OCI-LY3 (cell line): ENCODE measurements at regions not wholly inside any gene's neighbourhood (a gene's known extent, or its start where the extent isn't known, plus 50 kb on each side); places are given as distances from the start of the nearest gene placed in this dataset.

Experiments used
- H2AFZ ChIP-seq: fragments of 200-600, 300-600 bp; shearing (Covaris generic); 2 replicates; pipeline ENCODE4 v1.6.0; 2014; ENCODE audit warnings: antibody characterized with exemption, low read depth, low read length
- H3K27ac ChIP-seq: fragments of 200-600, 300-600 bp; sonication (generic); 2 replicates; pipeline ENCODE4 v1.5.1; 2014; ENCODE audit warnings: mild to moderate bottlenecking, low read length, moderate library complexity, mixed read lengths
- H3K27me3 ChIP-seq: fragments of 200-600, 300-600 bp; sonication (generic); 2 replicates; pipeline ENCODE4 v1.6.1; 2014; ENCODE audit warnings: low read depth, low read length, mixed read lengths
- H3K36me3 ChIP-seq: fragments of 200-600, 300-600 bp; sonication (generic); replicated peaks from 2 replicates; pipeline ENCODE3; 2014; ENCODE audit warnings: low read depth, low read length, mixed read lengths
- H3K4me1 ChIP-seq: fragments of 300-600, 200-600 bp; sonication (generic); 2 replicates; pipeline ENCODE4 v1.6.1; 2014; ENCODE audit warnings: low read length, mixed read lengths
- H3K4me2 ChIP-seq: fragments of 200-600, 300-600 bp; sonication (generic); 2 replicates; pipeline ENCODE4 v1.6.1; 2014; ENCODE audit warnings: low read length, mixed read lengths
- H3K4me3 ChIP-seq: fragments of 300-600, 200-600 bp; sonication (generic); 2 replicates; pipeline ENCODE4 v1.5.1; 2014; ENCODE audit warnings: antibody characterized with exemption, mild to moderate bottlenecking, low read length, moderate library complexity
- H3K79me2 ChIP-seq: fragments of 300-600, 200-600 bp; shearing (Covaris generic); 2 replicates; pipeline ENCODE4 v1.6.1; 2014; ENCODE audit warnings: mild to moderate bottlenecking, low read length, mixed read lengths
- H3K9ac ChIP-seq: fragments of 300-600, 200-600 bp; shearing (Covaris generic); 2 replicates; pipeline ENCODE4 v1.6.0; 2014; ENCODE audit warnings: mild to moderate bottlenecking, low read length, moderate library complexity
- H3K9me3 ChIP-seq: fragments of 200-600, 300-600 bp; shearing (Covaris generic); 2 replicates; pipeline ENCODE4 v1.6.1; 2014; ENCODE audit warnings: low read length, mixed read lengths; ENCODE audit not compliant: insufficient read depth
- H4K20me1 ChIP-seq: fragments of 200-600, 300-600 bp; sonication (generic); 2 replicates; pipeline ENCODE4 v1.6.1; 2016; ENCODE audit warnings: low read length, mixed read lengths; ENCODE audit not compliant: insufficient read depth
- EZH2phosphoT487 ChIP-seq: fragments of 200-600 bp; shearing (Covaris generic); IDR thresholded peaks from 2 replicates; pipeline ENCODE4 v1.6.1; 2018; ENCODE audit warnings: antibody characterized with exemption, mixed run types, low read depth
- TF ChIP-seq, protein P1 (sequence below): fragments of 200-600, 300-600 bp; sonication (generic); IDR thresholded peaks from 2 replicates; pipeline ENCODE4 v1.5.1; 2014; ENCODE audit warnings: antibody characterized with exemption, low read length, low read depth

DNA sequence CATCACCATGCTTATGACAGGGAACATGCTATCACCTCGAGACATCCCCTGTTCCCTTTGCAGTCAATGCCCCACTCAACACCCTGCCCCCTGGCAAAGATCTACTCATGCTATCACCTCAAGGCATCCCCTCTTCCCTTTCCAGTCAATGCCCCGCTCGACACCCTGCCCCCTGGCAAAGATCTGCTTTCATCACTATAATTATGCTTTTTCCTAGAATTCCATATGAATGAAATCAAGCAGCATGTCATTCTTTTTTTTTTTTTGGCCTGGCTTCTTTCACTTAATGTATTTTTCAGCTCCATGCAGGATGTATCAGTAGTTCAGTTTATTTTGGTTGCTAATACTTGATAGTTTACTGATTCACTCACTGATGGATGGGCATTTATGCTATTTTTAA is 554.9 kb downstream of the CDH26 start:
- Histone ChIP-seq H3K4me2 (no peak overlapping the region), H3K27ac (no peak overlapping the region)
- TF ChIP-seq, protein P1, sequence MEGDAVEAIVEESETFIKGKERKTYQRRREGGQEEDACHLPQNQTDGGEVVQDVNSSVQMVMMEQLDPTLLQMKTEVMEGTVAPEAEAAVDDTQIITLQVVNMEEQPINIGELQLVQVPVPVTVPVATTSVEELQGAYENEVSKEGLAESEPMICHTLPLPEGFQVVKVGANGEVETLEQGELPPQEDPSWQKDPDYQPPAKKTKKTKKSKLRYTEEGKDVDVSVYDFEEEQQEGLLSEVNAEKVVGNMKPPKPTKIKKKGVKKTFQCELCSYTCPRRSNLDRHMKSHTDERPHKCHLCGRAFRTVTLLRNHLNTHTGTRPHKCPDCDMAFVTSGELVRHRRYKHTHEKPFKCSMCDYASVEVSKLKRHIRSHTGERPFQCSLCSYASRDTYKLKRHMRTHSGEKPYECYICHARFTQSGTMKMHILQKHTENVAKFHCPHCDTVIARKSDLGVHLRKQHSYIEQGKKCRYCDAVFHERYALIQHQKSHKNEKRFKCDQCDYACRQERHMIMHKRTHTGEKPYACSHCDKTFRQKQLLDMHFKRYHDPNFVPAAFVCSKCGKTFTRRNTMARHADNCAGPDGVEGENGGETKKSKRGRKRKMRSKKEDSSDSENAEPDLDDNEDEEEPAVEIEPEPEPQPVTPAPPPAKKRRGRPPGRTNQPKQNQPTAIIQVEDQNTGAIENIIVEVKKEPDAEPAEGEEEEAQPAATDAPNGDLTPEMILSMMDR: no peak
- no peak for TF ChIP-seq EZH2phosphoT487

DNA sequence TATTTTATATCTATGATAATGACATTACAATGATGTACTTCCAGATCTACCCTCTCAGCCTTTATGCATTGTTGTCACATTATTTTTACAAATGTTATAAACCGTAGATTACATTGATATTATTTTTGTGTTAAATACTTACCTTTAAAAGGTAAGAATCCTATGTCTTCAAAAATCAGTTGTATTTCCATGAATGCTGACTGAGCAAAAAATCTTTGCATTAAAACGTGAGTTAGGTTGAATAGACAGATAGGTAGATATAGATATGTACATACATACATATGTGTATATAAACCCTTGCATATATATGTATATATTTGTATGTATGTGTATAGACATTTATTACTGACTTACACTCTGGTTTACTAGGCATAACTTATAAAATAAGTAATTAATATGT is 558.2 kb downstream of the CDH26 start:
- Histone ChIP-seq H3K36me3 (no peaks in the 10 kb centered on the region), H3K27me3 (0 out of 2 replicates have a peak, but pooled peaks cover 6% of the 10 kb centered on the region), H3K9ac (no peak overlapping the region), H3K9me3 (no peaks in the 10 kb centered on the region), H4K20me1 (no peaks in the 10 kb centered on the region), H3K4me3 (no peak overlapping the region), H2AFZ (no peak overlapping the region), H3K79me2 (no peaks in the 10 kb centered on the region), H3K4me1 (no peaks in the 10 kb centered on the region), H3K4me2 (no peak overlapping the region), H3K27ac (no peak overlapping the region)
- TF ChIP-seq, protein P1: no peak
- no peak for TF ChIP-seq EZH2phosphoT487

More for the DNA sequence above, 554.9 kb downstream of the CDH26 start:
- Histone ChIP-seq H3K27me3 (peaks cover 10% of the 10 kb centered on the region; the same call in 1 of the 2 replicates), H3K36me3 (no peaks in the 10 kb centered on the region), H2AFZ (no peak overlapping the region), H3K79me2 (no peaks in the 10 kb centered on the region), H4K20me1 (no peaks in the 10 kb centered on the region), H3K9me3 (no peaks in the 10 kb centered on the region), H3K9ac (no peak overlapping the region), H3K4me1 (no peaks in the 10 kb centered on the region), H3K4me3 (no peak overlapping the region)

DNA sequence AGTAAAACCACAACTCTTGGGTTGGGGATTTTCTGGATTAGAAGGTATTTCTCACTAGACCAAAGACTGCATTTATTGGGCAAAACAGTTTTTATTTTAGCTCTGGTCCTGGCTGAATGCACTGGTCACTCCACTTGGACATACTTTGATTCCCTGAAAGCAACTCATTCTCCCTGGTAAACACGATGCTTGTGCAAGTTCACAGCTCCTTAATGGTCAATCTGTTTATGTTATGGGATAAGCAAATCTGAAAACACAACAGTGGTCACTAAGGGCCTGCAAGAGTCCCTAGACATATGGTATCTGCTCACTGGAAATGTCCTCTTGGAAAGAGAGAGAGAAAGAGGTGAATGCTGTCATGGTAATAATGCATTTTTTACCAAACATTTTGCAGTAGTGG is 559.8 kb downstream of the CDH26 start:
- Histone ChIP-seq H3K27ac (no peak overlapping the region), H3K4me3 (no peak overlapping the region), H3K27me3 (no peaks in the 10 kb centered on the region), H3K79me2 (no peaks in the 10 kb centered on the region), H3K36me3 (no peaks in the 10 kb centered on the region), H2AFZ (no peak overlapping the region), H3K4me2 (no peak overlapping the region), H4K20me1 (no peaks in the 10 kb centered on the region), H3K4me1 (no peaks in the 10 kb centered on the region), H3K9ac (no peak overlapping the region), H3K9me3 (no peaks in the 10 kb centered on the region)
- TF ChIP-seq, protein P1: no peak
- no peak for TF ChIP-seq EZH2phosphoT487

DNA sequence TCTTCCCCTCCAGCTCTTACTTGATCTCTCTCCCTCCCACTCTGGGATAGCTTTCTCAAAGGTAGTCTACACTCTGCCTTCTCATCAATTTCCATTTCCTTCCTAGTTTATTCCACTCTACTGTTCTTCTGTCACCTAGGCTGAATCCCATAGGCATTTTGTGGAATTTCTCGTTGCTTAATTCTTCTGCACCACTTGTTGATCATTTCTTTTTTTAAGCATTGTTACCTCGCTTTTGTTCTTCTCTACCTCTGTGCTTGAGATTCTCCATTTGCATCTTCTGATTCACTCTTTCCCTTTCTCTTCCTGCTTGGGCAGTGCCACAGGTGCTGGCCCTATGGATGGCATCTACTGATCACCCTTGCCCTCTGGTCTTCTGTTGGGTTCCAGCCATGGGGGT is 567.2 kb downstream of the CDH26 start:
- no peaks in the 10 kb centered on the region for H3K27me3 ChIP-seq
- H3K4me2 ChIP-seq: no peak overlapping the region
- no peak overlapping the region for H2AFZ ChIP-seq
- no peaks in the 10 kb centered on the region for H3K4me1 ChIP-seq
- H3K9ac ChIP-seq: no peak overlapping the region
- TF ChIP-seq EZH2phosphoT487: no peak
- TF ChIP-seq, protein P1: no peak
- no peaks in the 10 kb centered on the region for H4K20me1 ChIP-seq
- no peak overlapping the region for H3K27ac ChIP-seq
- H3K4me3 ChIP-seq: no peak overlapping the region
- no peaks in the 10 kb centered on the region for H3K9me3 ChIP-seq
- H3K36me3 ChIP-seq: no peaks in the 10 kb centered on the region
- H3K79me2 ChIP-seq: no peaks in the 10 kb centered on the region
